HG02678 (cell line): ENCODE measurements at regions not wholly inside any gene's neighbourhood (a gene's known extent, or its start where the extent isn't known, plus 50 kb on each side); places are given as distances from the start of the nearest gene placed in this dataset.

Experiments used
- ATAC-seq: cut with Tn5 transposase; IDR thresholded peaks from one replicate; pipeline ENCODE4 v1.9.1; 2021; ENCODE audit warnings: mild to moderate bottlenecking, moderate library complexity; ENCODE audit not compliant: unreplicated experiment

GRCh38 chr6:29884261-29884660 lies 56.6 kb downstream of the HLA-G start:
- ATAC-seq: no peak

GRCh38 chr6:29886701-29887100 lies 55.6 kb upstream of the HLA-A start:
- no peak for ATAC-seq

DNA sequence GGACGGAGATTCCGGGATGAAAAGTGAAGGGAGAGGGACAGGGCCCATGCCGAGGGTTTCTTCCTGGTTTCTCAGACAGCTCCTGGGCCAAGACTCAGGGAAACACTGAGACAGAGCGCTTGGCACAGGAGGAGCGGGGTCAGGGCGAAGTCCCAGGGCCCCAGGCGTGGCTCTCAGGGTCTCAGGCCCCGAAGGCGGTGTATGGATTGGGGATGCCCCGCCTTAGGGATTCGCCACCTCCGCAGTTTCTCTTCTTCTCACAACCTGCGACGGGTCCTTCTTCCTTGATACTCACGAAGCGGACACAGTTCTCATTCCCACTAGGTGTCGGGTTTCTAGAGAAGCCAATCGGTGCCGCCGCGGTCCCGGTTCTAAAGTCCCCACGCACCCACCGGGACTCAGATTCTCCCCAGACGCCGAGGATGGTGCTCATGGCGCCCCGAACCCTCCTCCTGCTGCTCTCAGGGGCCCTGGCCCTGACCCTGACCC lies 55.0 kb upstream of the HLA-A start:
- peak; percentile 31 for ATAC-seq

GRCh38 chr6:29887819-29888776 lies 54.2 kb upstream of the HLA-A start:
- peak; percentile 73 for ATAC-seq
